H1 (cell line): ENCODE measurements at regions not wholly inside any gene's neighbourhood (a gene's known extent, or its start where the extent isn't known, plus 50 kb on each side); places are given as distances from the start of the nearest gene placed in this dataset.

Experiments used
- CTCF ChIA-PET: fragments of 300-600 bp; sonication (Branson Sonifier 250); formaldehyde crosslinking; loops from one replicate; lab custom pipeline; 2021; ENCODE audit not compliant: partially characterized antibody; lab: Charles Lee
- POLR2A ChIA-PET: fragments of 300-600 bp; sonication (Branson Sonifier 250); formaldehyde crosslinking; loops from one replicate; lab custom pipeline; 2021; ENCODE audit warnings: inconsistent platforms; ENCODE audit not compliant: partially characterized antibody; lab: Charles Lee
- DNase-seq, 2 experiments: peaks; one replicate each; pipeline versions ENCODE4 v3.0.0 to v3.0.0-alpha.2; 2010 to 2022; ENCODE audit warnings: low spot score in 2 of 2, low read depth in 1 of 2, mixed read lengths in 1 of 2
- FAIRE-seq: peaks from 2 replicates; lab custom pipeline; 2011; peaks lifted over from hg19 to GRCh38; lab: Jason Lieb, UNC
- H2AFZ ChIP-seq: 2 replicates; pipeline ENCODE4 v1.8.1; 2012; ENCODE audit warnings: low read length, inconsistent platforms
- H2AK5ac ChIP-seq: 2 replicates; pipeline ENCODE4 v1.6.1; 2013; ENCODE audit warnings: low read depth, low read length
- H2BK120ac ChIP-seq: replicated peaks from 2 replicates; pipeline ENCODE3; 2013; ENCODE audit warnings: low read depth, low read length, inconsistent platforms
- H2BK12ac ChIP-seq: 2 replicates; pipeline ENCODE4 v1.6.1; 2013; ENCODE audit warnings: low read depth, low read length
- H2BK15ac ChIP-seq: 2 replicates; pipeline ENCODE4 v1.6.1; 2013; ENCODE audit warnings: low read length
- H2BK20ac ChIP-seq: 2 replicates; pipeline ENCODE4 v1.6.1; 2013; ENCODE audit warnings: low read length
- H2BK5ac ChIP-seq: 2 replicates; pipeline ENCODE4 v1.6.1; 2013; ENCODE audit warnings: low read depth, low read length
- H3K14ac ChIP-seq: 2 replicates; pipeline ENCODE4 v1.6.1; 2013; ENCODE audit warnings: inconsistent platforms; ENCODE audit not compliant: insufficient read length
- H3K18ac ChIP-seq: 2 replicates; pipeline ENCODE4 v1.6.1; 2013; ENCODE audit warnings: low read length; ENCODE audit errors: extremely low read depth
- H3K23ac ChIP-seq: 2 replicates; pipeline ENCODE4 v1.6.1; 2013; ENCODE audit warnings: inconsistent platforms; ENCODE audit not compliant: insufficient read length
- H3K23me2 ChIP-seq: 2 replicates; pipeline ENCODE4 v1.6.1; 2013; ENCODE audit warnings: low read depth, low read length
- H3K27ac ChIP-seq: 2 replicates; pipeline ENCODE4 v1.6.1; 2011; ENCODE audit warnings: low read depth, low read length, inconsistent platforms
- H3K27me3 ChIP-seq, 4 experiments: replicated peaks in 1 of 4; 1 replicate in 1 of 4; 2 replicates in 3 of 4; pipeline versions ENCODE4 v1.6.1 to v1.8.1; 2011 to 2013; ENCODE audit warnings: low read length in 3 of 4, mild to moderate bottlenecking in 3 of 4, inconsistent platforms in 2 of 4, mixed read lengths in 2 of 4, moderate library complexity in 1 of 4; ENCODE audit not compliant: control insufficient read depth in 3 of 4, insufficient read depth in 3 of 4; ENCODE audit errors: extremely low read depth in 1 of 4
- H3K36me3 ChIP-seq, 4 experiments: 2 replicates each; pipeline versions ENCODE4 v1.6.1 to v1.8.1; 2011 to 2013; ENCODE audit warnings: mild to moderate bottlenecking in 4 of 4, low read length in 3 of 4, moderate library complexity in 2 of 4, control low read depth in 1 of 4, inconsistent platforms in 1 of 4; ENCODE audit not compliant: insufficient read depth in 4 of 4, control insufficient read depth in 2 of 4
- H3K4ac ChIP-seq: replicated peaks from 2 replicates; pipeline ENCODE3; 2013; ENCODE audit warnings: low read length, low read depth, mixed read lengths, inconsistent platforms; ENCODE audit not compliant: insufficient read length
- H3K4me1 ChIP-seq, 4 experiments: replicated peaks in 1 of 4; 1 replicate in 1 of 4; 2 replicates in 3 of 4; pipeline versions ENCODE4 v1.6.1 to v1.8.1; 2011 to 2013; ENCODE audit warnings: low read length in 3 of 4, inconsistent platforms in 2 of 4, mixed read lengths in 1 of 4; ENCODE audit not compliant: insufficient read depth in 4 of 4, control insufficient read depth in 3 of 4
- H3K4me2 ChIP-seq, 2 experiments: 2 replicates each; pipeline versions ENCODE4 v1.6.1 to v1.8.1; 2011 to 2013; ENCODE audit warnings: low read depth in 2 of 2, low read length in 2 of 2, control low read depth in 1 of 2, inconsistent platforms in 1 of 2, mild to moderate bottlenecking in 1 of 2; ENCODE audit not compliant: insufficient read depth in 1 of 2
- H3K4me3 ChIP-seq, 4 experiments: fragments of 200-600, 300-600 bp in 1 of 4; sonication (generic), shearing (Covaris generic), sonication (Bioruptor Twin) in 1 of 4; 2 replicates each; pipeline versions ENCODE4 v1.5.1 to v1.8.1; 2011 to 2016; ENCODE audit warnings: low read length in 4 of 4, low read depth in 3 of 4, control low read depth in 2 of 4, inconsistent platforms in 2 of 4, mild to moderate bottlenecking in 2 of 4, mixed read lengths in 1 of 4, moderate library complexity in 1 of 4; ENCODE audit not compliant: insufficient read depth in 2 of 4; ENCODE audit errors: extremely low read depth in 1 of 4
- H3K56ac ChIP-seq: replicated peaks from 2 replicates; pipeline ENCODE3; 2013; ENCODE audit warnings: low read depth, mild to moderate bottlenecking, mixed read lengths, low read length, inconsistent platforms; ENCODE audit not compliant: insufficient read length
- H3K79me1 ChIP-seq: 2 replicates; pipeline ENCODE4 v1.6.1; 2013; ENCODE audit warnings: low read depth, low read length, control low read depth
- H3K79me2 ChIP-seq, 2 experiments: 2 replicates each; pipeline versions ENCODE4 v1.6.1 to v1.8.1; 2012 to 2013; ENCODE audit warnings: low read length in 2 of 2, mild to moderate bottlenecking in 2 of 2, inconsistent platforms in 1 of 2; ENCODE audit not compliant: insufficient read depth in 2 of 2, control insufficient read depth in 1 of 2
- H3K9ac ChIP-seq, 4 experiments: replicated peaks in 1 of 4; 1 replicate in 1 of 4; 2 replicates in 3 of 4; pipeline versions ENCODE4 v1.6.1 to v1.8.1; 2011 to 2013; ENCODE audit warnings: low read depth in 3 of 4, low read length in 3 of 4, control low read depth in 2 of 4, mild to moderate bottlenecking in 2 of 4, moderate library complexity in 2 of 4, inconsistent platforms in 1 of 4; ENCODE audit errors: extremely low read depth in 1 of 4
- H3K9me3 ChIP-seq, 2 experiments: 2 replicates each; pipeline versions ENCODE4 v1.6.1 to v1.8.1; 2012 to 2013; ENCODE audit warnings: mild to moderate bottlenecking in 2 of 2, moderate library complexity in 2 of 2, control low read depth in 1 of 2, inconsistent platforms in 1 of 2, low read depth in 1 of 2, low read length in 1 of 2, mixed read lengths in 1 of 2; ENCODE audit not compliant: insufficient read depth in 2 of 2
- H4K20me1 ChIP-seq, 2 experiments: replicated peaks in 1 of 2; 2 replicates each; pipeline versions ENCODE3 to v1.8.1; 2011 to 2013; ENCODE audit warnings: inconsistent platforms in 2 of 2, low read length in 2 of 2, mild to moderate bottlenecking in 1 of 2; ENCODE audit not compliant: insufficient read depth in 2 of 2, control insufficient read depth in 1 of 2
- H4K5ac ChIP-seq: 2 replicates; pipeline ENCODE4 v1.6.1; 2013; ENCODE audit warnings: low read length, low read depth, mixed read lengths, inconsistent platforms; ENCODE audit not compliant: insufficient read length
- H4K8ac ChIP-seq: 2 replicates; pipeline ENCODE4 v1.8.0; 2013; ENCODE audit warnings: mild to moderate bottlenecking, moderate library complexity, low read length, inconsistent platforms; ENCODE audit not compliant: insufficient read depth; ENCODE audit errors: extremely low read depth
- H4K91ac ChIP-seq: replicated peaks from 2 replicates; pipeline ENCODE3; 2013; ENCODE audit warnings: low read length, mixed read lengths, inconsistent platforms; ENCODE audit not compliant: insufficient read length
- BCL11A ChIP-seq, 2 experiments: IDR thresholded peaks; one replicate each; pipeline ENCODE4 v1.6.1; 2011; ENCODE audit warnings: low read depth in 2 of 2, low read length in 2 of 2, mild to moderate bottlenecking in 2 of 2
- NANOG ChIP-seq: IDR thresholded peaks from 2 replicates; pipeline ENCODE4 v1.6.1; 2011; ENCODE audit warnings: low read length, low read depth, mild to moderate bottlenecking, inconsistent platforms; ENCODE audit not compliant: insufficient read depth, poor library complexity, severe bottlenecking
- RFX5 ChIP-seq: IDR thresholded peaks from 2 replicates; pipeline ENCODE4 v1.6.1; 2011; ENCODE audit warnings: low read depth, low read length, improper control_type of control experiment, borderline replicate concordance
- TCF12 ChIP-seq: IDR thresholded peaks from 2 replicates; pipeline ENCODE4 v1.6.1; 2011; ENCODE audit warnings: low read depth, mild to moderate bottlenecking, low read length
- whole genome bisulfite sequencing, 2 experiments: shearing (Covaris generic) in 1 of 2; methylation state at CpG; one replicate each; pipeline versions ENCODE4 v1.1.6 to v1.1.7; 2013 to 2015; ENCODE audit warnings: low lambda C conversion rate in 2 of 2, mixed read lengths in 2 of 2, inconsistent platforms in 1 of 2, low coverage in 1 of 2, missing lambda C conversion rate in 1 of 2; ENCODE audit not compliant: insufficient replicate concordance in 2 of 2, insufficient coverage in 1 of 2, insufficient read length in 1 of 2; ENCODE audit errors: extremely low coverage in 1 of 2, missing lambda C conversion rate in 1 of 2; 5-methylcytosine and 5-hydroxymethylcytosine counted together

DNA sequence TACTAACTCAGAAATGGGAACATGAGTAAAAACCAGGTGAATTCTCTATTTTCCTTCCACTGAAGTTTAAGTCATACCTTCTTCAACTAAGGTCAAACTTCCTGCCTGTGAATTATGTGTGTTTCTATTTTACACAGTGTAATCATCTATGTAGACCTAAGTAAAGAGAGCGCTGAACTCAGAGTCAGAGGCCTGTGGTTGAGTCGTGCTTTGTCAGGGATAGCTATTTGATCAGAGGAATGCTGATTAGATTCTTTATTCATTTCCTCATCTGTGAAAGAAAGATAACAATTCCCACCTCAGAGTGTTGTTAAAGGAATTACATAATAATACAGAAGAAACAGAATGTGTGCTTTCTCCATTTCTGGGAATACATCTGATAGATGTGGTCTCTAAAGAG is 654.1 kb downstream of the STIM2 start:
- H2BK5ac ChIP-seq = no peak overlapping the region
- FAIRE-seq (no peak), DNase-seq (no peak)
- H3K4me3 ChIP-seq = no peak overlapping the region
- H3K27ac ChIP-seq = no peak overlapping the region
- H3K36me3 ChIP-seq = no peaks in the 10 kb centered on the region
- H4K91ac ChIP-seq = no peak overlapping the region
- POLR2A ChIA-PET = no interaction called here
- no peaks in the 10 kb centered on the region for H3K4me1 ChIP-seq
- H3K27me3 ChIP-seq = no peaks in the 10 kb centered on the region
- H2BK120ac ChIP-seq = no peak overlapping the region
- CTCF ChIA-PET = no interaction called here
- H2AK5ac ChIP-seq = no peak overlapping the region
- H2BK15ac ChIP-seq = no peak overlapping the region
- no peaks in the 10 kb centered on the region for H3K9me3 ChIP-seq
- H3K14ac ChIP-seq = no peak overlapping the region
- H3K79me2 ChIP-seq = no peaks in the 10 kb centered on the region
- no peak overlapping the region for H3K4me2 ChIP-seq
- no peak overlapping the region for H2BK12ac ChIP-seq
- H4K8ac ChIP-seq = no peak overlapping the region
- 79% methylated on average over 2 of the region's 2 CpGs; no CpG with 5 or more reads in 1 of the 2 experiments for WGBS, 2 experiments
- H3K79me1 ChIP-seq = no peaks in the 10 kb centered on the region
- H2BK20ac ChIP-seq = no peak overlapping the region
- H4K5ac ChIP-seq = no peak overlapping the region
- H3K56ac ChIP-seq = no peak overlapping the region
- no peak overlapping the region for H3K9ac ChIP-seq
- no peak overlapping the region for H3K23ac ChIP-seq
- H3K23me2 ChIP-seq = no peaks in the 10 kb centered on the region
- no peak overlapping the region for H2AFZ ChIP-seq
- H3K4ac ChIP-seq = no peak overlapping the region
- H3K18ac ChIP-seq = no peak overlapping the region
- no peaks in the 10 kb centered on the region for H4K20me1 ChIP-seq
- TF ChIP-seq TCF12 = no peak
- no peak for TF ChIP-seq BCL11A (IDR thresholded peaks at IDR 0.05; ENCODE audit: low read depth in 2 of 2, low read length in 2 of 2)
- no peak for TF ChIP-seq RFX5
- TF ChIP-seq NANOG = no peak
